HCT116 (cell line): ENCODE measurements at regions not wholly inside any gene's neighbourhood (a gene's known extent, or its start where the extent isn't known, plus 50 kb on each side); places are given as distances from the start of the nearest gene placed in this dataset.

Source experiments
- ATAC-seq: fragments of 200-7000 bp; cut with Tn5 transposase; 2 replicates; pipeline ENCODE4 v1.9.1; 2020; ENCODE audit warnings: mild to moderate bottlenecking, moderate library complexity
- BruUV-seq: library from RNA; stranded (reverse); fragments of 400-500 nt; replicated peaks from 2 replicates; lab custom pipeline; 2021; lab: Mats Ljungman, UMichigan
- CTCF ChIA-PET: fragments of 300-600 bp; sonication (Branson Sonifier 250); formaldehyde crosslinking; loops from one replicate; lab custom pipeline; 2021; ENCODE audit warnings: antibody characterized with exemption; lab: Charles Lee
- POLR2A ChIA-PET: fragments of 300-600, 350-600 bp; sonication (Branson Sonifier 250); formaldehyde crosslinking; loops from one replicate; lab custom pipeline; 2021; ENCODE audit warnings: antibody characterized with exemption; lab: Charles Lee
- RAD21 ChIA-PET, 2 experiments: fragments of 300-600 bp; sonication (Branson Sonifier 250); formaldehyde crosslinking; loops; one replicate each; lab custom pipeline; 2023; ENCODE audit warnings: low total read pairs in 2 of 2; ENCODE audit not compliant: uncharacterized antibody in 2 of 2, unreplicated experiment in 2 of 2, low non-redundant PET in 1 of 2; lab: Charles Lee
- DNase-seq: peaks from one replicate; pipeline ENCODE4 v3.0.0-alpha.2; 2010; ENCODE audit warnings: low read depth, low spot score
- H2AFZ ChIP-seq: fragments of 200-600 bp; shearing (Covaris generic), sonication (generic); 2 replicates; pipeline ENCODE4 v1.6.1; 2017; ENCODE audit warnings: low read depth, mixed run types, mixed read lengths, antibody characterized with exemption, low read length; ENCODE audit not compliant: poor library complexity, severe bottlenecking
- H3K27ac ChIP-seq: 2 replicates; pipeline ENCODE4 v1.5.1; 2012; ENCODE audit warnings: low read depth, low read length
- H3K27me3 ChIP-seq: fragments of 200-600 bp; sonication (generic); 2 replicates; pipeline ENCODE4 v1.6.1; 2016; ENCODE audit warnings: mixed run types, low read length, mixed read lengths; ENCODE audit not compliant: insufficient read depth
- H3K36me3 ChIP-seq, 2 experiments: fragments of 200-500 bp in 1 of 2; fragments of 200-600 bp in 1 of 2; sonication (Bioruptor generic) in 1 of 2; sonication (generic) in 1 of 2; 2 replicates each; pipeline versions ENCODE4 v1.5.1 to v1.6.1; 2014 to 2016; ENCODE audit warnings: low read length in 2 of 2, inconsistent platforms in 1 of 2, mixed read lengths in 1 of 2, mixed run types in 1 of 2; ENCODE audit not compliant: insufficient read depth in 2 of 2, control insufficient read depth in 1 of 2
- H3K4me1 ChIP-seq, 2 experiments: fragments of 200-600 bp in 1 of 2; sonication (generic) in 1 of 2; 2 replicates each; pipeline versions ENCODE4 v1.5.1 to v1.6.1; 2012 to 2017; ENCODE audit warnings: low read length in 2 of 2, inconsistent platforms in 1 of 2, mild to moderate bottlenecking in 1 of 2, mixed read lengths in 1 of 2, mixed run types in 1 of 2, moderate library complexity in 1 of 2; ENCODE audit not compliant: insufficient read depth in 2 of 2, control insufficient read depth in 1 of 2
- H3K4me2 ChIP-seq: fragments of 200-600 bp; sonication (generic); 2 replicates; pipeline ENCODE4 v1.6.1; 2017; ENCODE audit warnings: mixed run types, low read length, mixed read lengths
- H3K4me3 ChIP-seq, 2 experiments: fragments of 200-600 bp in 1 of 2; sonication (generic) in 1 of 2; replicated peaks in 1 of 2; 2 replicates each; pipeline ENCODE4 v1.5.1; 2011 to 2016; ENCODE audit warnings: low read length in 2 of 2, control low read depth in 1 of 2, low read depth in 1 of 2, mild to moderate bottlenecking in 1 of 2, mixed read lengths in 1 of 2, mixed run types in 1 of 2
- H3K79me2 ChIP-seq: fragments of 200-600 bp; sonication (generic); 2 replicates; pipeline ENCODE4 v1.6.1; 2017; ENCODE audit warnings: mild to moderate bottlenecking, mixed run types, low read length, moderate library complexity, mixed read lengths; ENCODE audit not compliant: insufficient read depth
- H3K9ac ChIP-seq: fragments of 200-600 bp; sonication (generic); 2 replicates; pipeline ENCODE4 v1.6.1; 2016; ENCODE audit warnings: low read length, mixed read lengths
- H3K9me2 ChIP-seq: fragments of 200-600 bp; sonication (generic), shearing (Covaris generic); 2 replicates; pipeline ENCODE4 v1.6.1; 2017; ENCODE audit warnings: mixed run types, mild to moderate bottlenecking, moderate library complexity; ENCODE audit not compliant: insufficient read depth
- H3K9me3 ChIP-seq, 2 experiments: fragments of 200-500 bp in 1 of 2; fragments of 200-600 bp in 1 of 2; sonication (Bioruptor generic) in 1 of 2; sonication (generic) in 1 of 2; 2 replicates each; pipeline ENCODE4 v1.6.1; 2014 to 2017; ENCODE audit warnings: low read length in 2 of 2, mixed read lengths in 2 of 2, inconsistent platforms in 1 of 2, low read depth in 1 of 2, mild to moderate bottlenecking in 1 of 2, mixed run types in 1 of 2, moderate library complexity in 1 of 2; ENCODE audit not compliant: control insufficient read depth in 1 of 2, insufficient read depth in 1 of 2
- H4K20me1 ChIP-seq: fragments of 200-600 bp; sonication (generic), shearing (Covaris generic); 2 replicates; pipeline ENCODE4 v1.6.1; 2017; ENCODE audit warnings: mixed run types, mild to moderate bottlenecking, moderate library complexity; ENCODE audit not compliant: insufficient read depth
- ATF3 ChIP-seq: IDR thresholded peaks from 2 replicates; pipeline ENCODE4 v1.6.1; 2012
- CEBPB ChIP-seq: IDR thresholded peaks from 2 replicates; pipeline ENCODE4 v1.6.1; 2012; ENCODE audit warnings: low read depth
- CTCF ChIP-seq, 3 experiments: fragments of 200-600 bp in 1 of 3; sonication (generic) in 1 of 3; IDR thresholded peaks in 2 of 3; conservative IDR thresholded peaks in 1 of 3; 2 replicates each; pipeline ENCODE4 v1.5.1; 2012 to 2017; ENCODE audit warnings: low read depth in 2 of 3, low read length in 2 of 3, antibody characterized with exemption in 1 of 3, borderline replicate concordance in 1 of 3, control low read depth in 1 of 3, mild to moderate bottlenecking in 1 of 3, mixed read lengths in 1 of 3, mixed run types in 1 of 3, moderate library complexity in 1 of 3; ENCODE audit not compliant: insufficient read depth in 1 of 3
- ELF1 ChIP-seq: IDR thresholded peaks from 2 replicates; pipeline ENCODE4 v1.6.1; 2012; ENCODE audit warnings: low read depth, borderline replicate concordance
- EZH2 ChIP-seq: fragments of 200-600 bp; sonication (generic); IDR thresholded peaks from 2 replicates; pipeline ENCODE4 v1.6.1; 2017; ENCODE audit warnings: antibody characterized with exemption, mixed run types
- EZH2phosphoT487 ChIP-seq: fragments of 200-600 bp; IDR thresholded peaks from 2 replicates; pipeline ENCODE4 v1.6.1; 2018; ENCODE audit warnings: antibody characterized with exemption, borderline replicate concordance
- FOSL1 ChIP-seq: IDR thresholded peaks from 2 replicates; pipeline ENCODE4 v1.6.1; 2012; ENCODE audit warnings: low read depth
- JUND ChIP-seq: IDR thresholded peaks from 2 replicates; pipeline ENCODE4 v1.6.1; 2012
- MAX ChIP-seq: IDR thresholded peaks from 2 replicates; pipeline ENCODE4 v1.6.1; 2012
- POLR2A ChIP-seq: IDR thresholded peaks from 2 replicates; pipeline ENCODE4 v1.7.0; 2011; ENCODE audit warnings: borderline replicate concordance; ENCODE audit not compliant: insufficient read depth, insufficient read length; ENCODE audit errors: extremely low read depth
- SP1 ChIP-seq: IDR thresholded peaks from 2 replicates; pipeline ENCODE4 v1.6.1; 2012; ENCODE audit warnings: low read depth
- SRF ChIP-seq: IDR thresholded peaks from 2 replicates; pipeline ENCODE4 v1.6.1; 2012; ENCODE audit warnings: low read depth
- TCF7L2 ChIP-seq: IDR thresholded peaks from 2 replicates; pipeline ENCODE4 v1.7.0; 2011; ENCODE audit warnings: borderline replicate concordance, inconsistent platforms; ENCODE audit not compliant: insufficient read depth, insufficient read length; ENCODE audit errors: extremely low read depth
- ZNF274 ChIP-seq: fragments of 200-500 bp; sonication (Bioruptor generic); IDR thresholded peaks from 2 replicates; pipeline ENCODE4 v1.6.1; 2014; ENCODE audit warnings: mild to moderate bottlenecking, low read depth, low read length, inconsistent platforms
- intact Hi-C: fragments of 100-400 bp; cut with micrococcal nuclease; formaldehyde crosslinking; loops from 2 replicates; pipeline ENCODE4 v1.10.0; 2022

GRCh38 chr14:97523936-97524335 is 726.8 kb downstream of the VRK1 start:
- Histone ChIP-seq H3K4me1 (peaks cover 2 to 10% of the 10 kb centered on the region in 2 experiments; a peak in 2 of 4 replicates), H3K4me3 (no peak overlapping the region), H3K9ac (no peak overlapping the region), H3K79me2 (no peaks in the 10 kb centered on the region), H3K9me2 (no peaks in the 10 kb centered on the region), H2AFZ (peak overlapping the region; percentile 29), H3K36me3 (no peaks in the 10 kb centered on the region), H3K27ac (no peak overlapping the region), H3K9me3 (no peaks in the 10 kb centered on the region), H4K20me1 (no peaks in the 10 kb centered on the region), H3K27me3 (no peaks in the 10 kb centered on the region), H3K4me2 (peak overlapping the region; percentile 46)
- TF ChIP-seq CTCF (IDR thresholded peaks at IDR 0.05 in 2 of 3, conservative IDR thresholded peaks at IDR 0.05 in 1 of 3; ENCODE audit: borderline replicate concordance in 1 of 3, insufficient read depth in 1 of 3, low read depth in 2 of 3, low read length in 2 of 3) (no peak), CEBPB (0 out of 2 replicates have a peak, but pooled peaks have one; percentile 11), JUND (peak; percentile 55), MAX (peak; percentile 35; the same call in 1 of the 2 replicates)
- peak; percentile 36 for DNase-seq
- BruUV-seq, result no TSS peak
- POLR2A ChIA-PET, result no interaction called here
- RAD21 ChIA-PET, result no interaction called here
- intact Hi-C loops, result no loop called here
- CTCF ChIA-PET, result no interaction called here
- ATAC-seq, result peak; percentile 74

- no peaks in the 10 kb centered on the region for H3K9me3 ChIP-seq
- ATAC-seq, result no peak
- intact Hi-C loops, result no loop called here
- TF ChIP-seq SP1 (no peak), SRF (no peak), ZNF274 (no peak), POLR2A (no peak), JUND (no peak), FOSL1 (no peak), ELF1 (no peak), TCF7L2 (no peak), ATF3 (no peak), EZH2phosphoT487 (no peak), CEBPB (no peak), MAX (no peak), EZH2 (no peak), CTCF (IDR thresholded peaks at IDR 0.05 in 2 of 3, conservative IDR thresholded peaks at IDR 0.05 in 1 of 3; ENCODE audit: borderline replicate concordance in 1 of 3, insufficient read depth in 1 of 3, low read depth in 2 of 3, low read length in 2 of 3) (no peak)
These were observed 727.6 kb downstream of the VRK1 start for GRCh38 chr14:97524589-97525319.

More at GRCh38 chr14:97524589-97525319, 727.6 kb downstream of the VRK1 start:
- Histone ChIP-seq H3K36me3 (no peaks in the 10 kb centered on the region), H3K27me3 (no peaks in the 10 kb centered on the region), H3K4me1 (peaks cover 2 to 10% of the 10 kb centered on the region in 2 experiments; a peak in 2 of 4 replicates), H4K20me1 (no peaks in the 10 kb centered on the region), H3K9ac (no peak overlapping the region), H2AFZ (no peak overlapping the region), H3K79me2 (no peaks in the 10 kb centered on the region), H3K4me3 (no peak overlapping the region), H3K9me2 (no peaks in the 10 kb centered on the region), H3K27ac (no peak overlapping the region), H3K4me2 (no peak overlapping the region; the same call in 1 of the 2 replicates)
- ChIA-PET CTCF (no interaction called here), RAD21 (no interaction called here), POLR2A (no interaction called here)
- BruUV-seq, result no TSS peak
- DNase-seq, result no peak
